AML-193 (cell line): ENCODE measurements at regions not wholly inside any gene's neighbourhood (a gene's known extent, or its start where the extent isn't known, plus 50 kb on each side); places are given as distances from the start of the nearest gene placed in this dataset.
"Not testable (repeated sequence)": the region's sequence is repeated elsewhere in the genome, so short reads cannot be mapped to it uniquely, and the experiment has no call there.

Experiments
- DNase-seq, 2 experiments: peaks; one replicate each; lab custom pipeline; 2025; lab: John Stamatoyannopoulos, UW

DNA sequence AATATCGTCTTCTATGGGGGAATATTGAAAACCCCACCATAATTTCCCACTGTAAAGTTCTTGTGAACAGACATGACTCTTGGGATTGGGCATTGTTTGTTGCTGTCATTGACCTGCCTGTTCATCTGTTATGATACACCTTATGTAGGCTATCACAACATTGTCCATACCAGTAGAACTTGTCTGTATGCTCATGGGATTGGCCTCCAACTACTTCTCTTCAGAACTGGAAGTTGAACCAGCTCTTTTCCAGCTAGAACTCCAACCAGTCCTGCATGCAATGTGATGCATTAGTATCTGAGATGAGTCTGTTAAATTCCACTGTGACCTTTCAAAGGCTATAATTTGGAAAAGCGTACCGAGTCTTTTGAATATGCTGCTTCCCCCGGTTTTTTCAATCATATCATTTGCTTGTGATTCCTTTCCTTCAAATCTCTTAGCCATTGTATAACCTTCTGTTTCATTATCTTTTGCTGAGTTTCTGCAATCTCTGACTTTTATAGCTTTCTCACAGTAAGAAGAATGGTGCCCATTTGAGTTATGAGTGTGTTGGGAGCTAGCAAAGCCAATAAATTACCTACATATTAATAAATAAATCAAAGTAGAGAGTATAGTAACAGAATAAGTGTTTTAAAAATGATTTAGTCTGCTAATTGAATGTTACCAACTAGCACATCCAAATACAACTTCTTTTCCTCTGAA, 101.9 kb downstream of the PLK2 start:
- no peak for DNase-seq

DNA sequence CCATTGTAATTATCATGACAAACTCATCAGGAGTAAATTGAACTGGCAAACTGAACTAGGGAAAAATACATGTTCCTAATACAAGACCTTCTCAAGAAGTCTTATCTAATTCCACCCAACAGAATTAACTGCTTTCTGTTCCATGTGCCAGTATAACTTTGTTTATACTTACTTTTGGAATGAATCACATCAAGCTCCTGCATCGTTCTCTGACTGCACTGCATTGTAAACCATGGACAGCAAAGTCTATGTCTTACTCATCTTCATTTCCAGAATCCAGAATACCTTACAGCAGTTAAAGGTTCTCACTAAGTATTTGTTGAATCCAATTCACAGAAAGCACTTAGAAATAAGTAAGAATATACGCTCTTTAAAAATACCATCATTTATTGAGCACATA, 102.8 kb downstream of the PLK2 start:
- DNase-seq = no peak

DNA sequence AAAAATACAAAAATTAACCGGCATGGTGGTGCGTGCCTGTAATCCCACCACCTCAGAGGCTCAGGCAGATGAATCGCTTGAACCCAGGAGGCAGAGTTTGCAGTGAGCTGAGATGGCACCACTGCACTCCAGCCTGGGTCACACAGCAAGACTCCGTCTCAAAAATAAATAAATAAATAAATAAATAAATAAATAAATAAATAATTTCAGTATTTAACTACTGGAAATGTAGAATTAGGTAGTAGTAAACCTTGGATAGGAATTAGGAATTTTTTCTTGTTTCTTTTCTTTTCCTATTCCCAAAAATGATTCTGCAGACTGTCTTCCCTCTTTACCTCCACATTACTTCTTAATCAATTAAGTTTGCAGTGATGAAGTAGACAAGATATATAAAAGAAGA, 103.2 kb downstream of the PLK2 start:
- no peak for DNase-seq

DNA sequence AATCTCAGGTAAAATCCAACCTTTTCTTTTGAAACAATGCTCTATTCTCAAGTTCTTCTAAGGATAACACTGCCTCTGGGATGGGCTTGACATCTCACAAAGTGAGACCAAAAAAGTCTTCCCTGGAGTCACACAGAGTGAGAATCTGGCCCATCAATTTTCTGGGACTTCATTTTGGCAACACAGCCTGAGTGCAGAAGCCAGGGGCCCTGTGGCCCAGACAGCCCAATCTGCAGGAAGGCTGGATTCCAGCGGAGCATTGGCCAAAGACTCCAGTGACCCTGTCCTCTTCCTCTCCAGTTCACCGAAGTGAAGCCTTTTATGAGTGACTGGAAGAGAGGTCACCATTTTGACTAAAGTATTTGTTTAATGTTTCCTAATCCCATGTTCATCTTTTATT, 105.1 kb downstream of the PLK2 start:
- no peak for DNase-seq

DNA sequence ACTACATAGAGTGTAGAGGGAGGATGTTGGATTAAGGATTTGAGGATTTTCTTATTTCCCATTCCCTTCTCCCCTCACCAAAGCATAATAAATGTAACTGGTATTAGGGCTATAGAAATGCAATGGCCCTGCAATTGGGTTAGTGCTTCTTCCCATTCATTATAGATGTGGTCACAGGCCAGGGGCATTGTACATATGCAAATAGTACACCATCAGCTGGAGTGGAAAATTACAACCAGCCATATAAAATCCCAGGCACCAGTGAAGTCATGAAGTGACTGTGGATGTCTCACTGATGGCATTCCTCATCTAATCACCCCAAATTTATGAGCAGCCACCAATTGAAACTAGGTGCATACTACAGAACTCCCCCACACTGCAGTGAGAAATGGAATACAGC, 105.9 kb downstream of the PLK2 start:
- DNase-seq = no peak

DNA sequence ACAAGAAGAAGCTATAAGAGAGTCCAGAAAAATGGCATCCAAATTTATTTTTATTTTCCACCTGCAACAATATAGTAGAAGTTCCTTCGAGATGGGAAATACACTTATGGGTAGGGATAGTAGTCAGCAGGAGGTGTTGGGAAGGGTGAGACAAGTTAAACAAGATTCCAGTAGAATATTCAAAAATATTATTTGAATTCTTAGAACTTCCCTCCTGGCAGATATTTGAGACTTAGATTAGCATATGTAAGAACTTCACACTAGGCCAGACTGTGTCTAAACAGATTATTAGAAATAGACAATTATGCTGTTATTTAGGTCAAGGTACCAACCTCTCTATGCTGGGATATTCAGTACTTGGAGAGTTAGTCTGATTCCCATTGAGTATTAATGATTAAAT, 108.7 kb downstream of the PLK2 start:
- no peak for DNase-seq

DNA sequence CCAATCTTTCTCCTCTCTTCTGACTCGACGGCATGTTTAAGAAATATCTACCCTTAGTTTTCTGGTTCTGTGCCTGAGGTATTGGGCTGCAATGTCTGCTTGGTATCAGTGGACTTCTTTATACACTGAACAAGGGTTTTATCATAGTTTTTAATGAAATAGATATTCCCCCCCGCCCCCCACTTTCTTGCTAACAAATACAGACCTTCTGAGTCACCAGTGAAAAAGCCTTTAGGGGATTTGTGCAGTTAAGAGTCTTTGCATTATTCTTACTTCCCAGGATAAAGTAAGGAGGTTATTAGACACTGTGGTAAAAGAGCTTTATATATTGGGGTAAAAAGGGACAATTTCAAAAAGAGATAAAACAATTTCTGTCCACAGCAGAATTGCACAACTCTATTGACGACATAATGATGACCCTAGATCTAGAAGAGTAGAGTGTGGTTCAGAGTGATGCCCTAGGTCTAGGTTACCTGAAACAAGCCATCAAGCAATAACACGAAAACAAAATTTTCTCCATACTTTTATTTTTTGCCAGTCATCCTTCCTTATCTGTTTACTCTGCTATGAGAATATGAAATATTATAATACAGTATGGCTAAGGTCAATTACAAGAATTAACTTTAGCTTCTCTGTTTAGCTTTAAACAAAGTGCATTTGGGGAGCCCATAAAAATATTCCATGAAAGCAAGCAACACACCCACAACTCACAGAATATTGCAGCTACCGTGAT, 110.7 kb downstream of the PLK2 start:
- no peak for DNase-seq

DNA sequence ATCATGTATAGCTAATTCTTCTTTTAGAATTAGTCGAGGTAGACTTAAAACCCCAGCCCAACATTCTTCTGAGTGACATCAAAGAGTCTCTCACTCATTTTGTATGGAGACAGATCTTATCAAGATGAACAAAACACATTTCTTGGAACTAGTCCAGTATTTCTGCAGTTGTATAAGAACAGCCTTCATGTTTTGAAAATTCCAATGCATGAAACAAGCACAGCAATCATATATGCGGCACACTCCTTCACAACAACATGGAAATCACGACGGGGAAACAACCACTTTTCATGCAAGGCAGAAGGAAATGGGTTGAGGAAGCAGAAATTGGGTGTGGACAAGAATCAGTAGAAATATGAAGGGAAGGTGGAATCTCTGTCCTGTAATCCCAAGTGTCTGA, 113.8 kb downstream of the PLK2 start:
- no peak for DNase-seq

DNA sequence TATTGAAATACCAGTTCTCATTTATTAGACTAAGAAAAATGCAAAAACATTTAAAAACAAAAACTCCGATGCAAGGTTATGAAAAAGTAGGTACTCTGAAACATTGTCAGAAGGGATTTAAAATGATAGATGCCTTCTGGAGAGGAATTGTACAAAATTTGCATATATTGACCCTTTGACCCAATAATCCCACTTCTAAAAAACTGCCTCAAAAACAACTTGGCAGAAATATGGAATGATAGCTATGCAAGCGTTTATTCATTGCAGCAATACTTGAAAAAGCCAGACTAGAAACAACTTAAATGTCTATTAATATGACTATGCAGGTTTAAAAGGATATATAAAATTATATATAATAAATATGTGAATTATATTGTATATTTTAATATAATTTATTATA, 118.4 kb downstream of the PLK2 start:
- DNase-seq = no peak

DNA sequence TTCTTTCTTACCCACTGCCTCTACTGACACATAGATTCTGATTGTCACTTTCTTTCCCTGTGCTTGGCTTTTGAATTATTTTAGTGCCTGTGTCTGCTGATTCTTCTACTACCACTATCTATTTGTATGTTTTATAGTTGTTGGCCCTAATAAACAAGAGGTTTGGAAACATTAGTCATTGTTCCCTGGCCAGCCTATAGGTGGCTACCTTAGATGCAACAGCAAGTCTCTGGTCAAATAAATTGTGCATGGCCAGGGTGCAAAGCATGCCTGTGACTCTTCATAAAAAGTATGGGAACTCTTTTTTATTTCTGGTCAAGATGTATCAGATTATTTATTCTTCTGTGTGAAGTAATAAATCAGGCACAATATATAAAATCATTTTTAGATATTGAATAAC, 124.4 kb downstream of the PLK2 start:
- DNase-seq = no peak

DNA sequence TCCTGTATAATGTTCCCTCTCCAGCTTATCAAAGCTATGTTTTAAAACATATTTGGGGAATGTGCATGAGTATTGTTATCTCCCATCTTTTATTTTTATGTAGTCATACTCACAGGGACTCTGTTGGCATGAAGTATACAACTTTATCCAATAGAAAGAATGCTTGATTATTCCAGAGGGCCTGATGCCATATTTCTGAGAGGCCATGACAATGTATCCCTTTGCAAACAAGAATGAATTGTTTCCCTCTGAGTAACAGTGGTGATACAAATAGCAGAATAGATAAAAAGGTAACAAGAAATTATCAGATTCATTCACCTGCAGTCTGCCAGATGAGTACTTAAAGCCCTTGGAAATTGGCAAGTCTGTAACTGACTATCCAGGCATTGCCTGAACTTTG, 125.9 kb downstream of the PLK2 start:
- no peak for DNase-seq

DNA sequence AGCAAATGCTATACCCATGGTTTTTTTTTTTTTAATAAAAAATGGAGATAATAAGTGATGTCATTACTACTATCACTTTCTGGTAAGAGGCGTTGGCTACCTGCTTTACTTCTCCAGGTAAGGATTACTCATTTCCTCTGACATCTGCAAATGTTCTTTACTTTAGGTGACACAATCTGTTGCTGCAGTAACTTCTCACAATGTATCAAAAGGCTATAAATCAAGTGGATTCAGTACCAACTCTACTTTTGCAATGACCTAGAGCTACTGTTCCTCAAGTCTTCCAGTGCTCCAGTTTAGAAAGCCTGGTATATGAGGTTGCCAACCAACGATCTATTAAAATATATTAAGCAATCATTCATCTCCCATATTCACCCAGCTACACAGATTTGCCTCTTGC, 129.1 kb downstream of the PLK2 start:
- DNase-seq = no peak

DNA sequence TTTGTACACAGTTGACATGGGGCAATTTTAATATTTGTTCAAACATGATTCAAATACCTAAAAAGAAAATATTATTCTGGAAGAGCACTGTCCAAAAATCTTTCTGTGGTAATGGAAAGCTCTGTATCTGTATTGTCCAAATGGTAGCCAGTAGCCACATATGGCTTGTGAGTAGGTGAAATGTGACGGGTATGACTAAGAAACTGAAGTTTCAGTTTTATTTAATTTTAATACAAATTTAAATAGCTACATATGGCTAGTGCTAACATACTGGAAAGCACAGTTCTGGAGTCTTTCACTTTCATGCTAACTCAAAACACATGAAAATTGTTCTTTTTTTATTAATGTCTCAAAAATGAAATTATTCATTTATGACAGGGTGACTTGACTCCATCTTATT, 132.6 kb downstream of the PLK2 start:
- DNase-seq = no peak

DNA sequence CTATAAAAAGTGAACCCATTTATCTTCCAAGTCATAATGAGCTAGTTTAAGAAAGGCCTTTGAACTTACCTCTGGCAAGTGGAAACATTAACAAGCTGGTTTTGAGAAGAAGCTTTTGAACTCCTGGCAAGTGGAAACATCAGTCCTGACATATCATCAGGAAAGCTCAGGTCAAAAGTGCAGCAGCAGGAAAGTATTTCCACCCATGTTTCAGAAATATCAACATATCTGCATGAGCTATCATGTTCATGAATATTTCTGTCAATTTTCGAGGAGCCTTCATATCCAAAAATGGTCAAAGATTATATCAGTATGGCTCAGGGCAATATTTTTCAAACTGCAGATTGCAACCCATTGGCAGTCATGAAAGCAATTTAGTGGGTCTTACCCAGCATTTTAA, 133.9 kb downstream of the PLK2 start:
- no peak for DNase-seq

DNA sequence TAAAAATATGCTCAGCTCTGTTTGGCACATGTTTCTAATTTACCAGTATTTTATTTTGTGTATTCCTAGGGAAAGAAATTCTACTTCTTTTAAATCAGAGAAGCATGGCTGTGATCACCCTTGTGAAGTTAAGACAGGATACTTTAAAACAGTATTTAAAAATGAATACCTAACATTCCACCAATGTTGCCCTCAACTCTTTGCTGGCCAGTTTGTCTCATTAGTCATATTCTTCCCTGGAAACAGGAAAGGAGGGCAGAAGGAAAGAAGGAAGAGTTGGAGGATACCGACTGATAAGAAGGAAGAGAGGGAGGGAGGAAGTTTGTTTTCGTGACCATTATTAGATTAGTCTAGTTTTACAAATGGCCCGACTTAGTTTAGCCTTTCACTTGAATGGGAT, 137.4 kb downstream of the PLK2 start:
- no peak for DNase-seq

DNA sequence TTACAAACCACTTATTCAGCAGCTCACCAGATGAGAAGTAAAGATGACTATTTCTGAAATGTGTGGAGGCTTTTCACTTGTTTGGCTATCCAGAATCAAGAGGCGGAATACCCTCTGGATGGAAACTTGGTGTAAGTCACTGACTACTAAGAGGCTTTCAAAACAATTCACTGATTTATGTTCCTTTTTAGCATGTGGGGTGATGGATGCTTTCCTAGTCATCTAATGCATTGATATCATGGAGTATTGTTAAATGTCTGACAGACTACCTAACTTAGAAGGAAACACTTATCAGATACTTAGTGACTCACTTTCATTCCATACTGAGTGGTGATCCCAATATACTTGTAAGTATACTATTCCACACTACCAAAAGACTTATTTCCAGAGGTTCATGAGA, 141.4 kb downstream of the PLK2 start:
- no peak for DNase-seq

DNA sequence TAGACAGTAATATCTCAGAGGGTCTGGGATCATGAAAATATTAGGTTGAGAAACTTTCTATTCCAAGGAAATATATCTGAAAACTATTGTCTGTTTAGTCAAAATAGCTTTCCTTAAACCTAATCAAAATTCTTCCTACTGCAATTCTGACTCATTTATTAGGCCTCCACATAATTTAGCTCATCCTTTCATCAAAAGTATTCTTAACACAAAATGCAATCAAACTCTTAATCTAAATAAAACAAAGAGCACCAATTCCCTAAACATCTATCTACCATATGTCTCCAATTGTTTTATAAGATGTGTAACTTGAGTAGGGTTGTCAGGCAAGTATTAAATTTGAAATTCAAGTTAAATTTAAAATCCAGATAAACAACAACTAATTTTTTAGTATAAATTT, 142.1 kb downstream of the PLK2 start:
- no peak for DNase-seq

DNA sequence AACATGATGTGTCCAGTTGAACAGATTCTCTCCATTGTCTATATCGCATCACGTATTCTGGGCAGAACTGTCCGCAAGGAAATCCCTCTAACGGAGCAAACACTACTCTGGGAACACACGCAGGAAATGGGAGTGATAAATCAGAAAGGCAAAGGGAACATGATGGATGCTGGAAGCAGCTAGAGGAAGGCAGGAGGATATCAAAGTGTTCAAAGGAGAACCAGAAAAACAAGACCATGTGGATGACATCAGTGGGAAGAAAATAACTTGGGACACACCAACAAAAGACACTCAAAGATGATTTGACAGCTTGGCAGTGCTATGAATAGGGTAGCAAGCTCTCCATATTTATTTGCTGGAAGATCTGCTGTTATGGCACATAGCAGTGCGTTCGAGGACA, 142.9 kb downstream of the PLK2 start:
- DNase-seq = no peak

DNA sequence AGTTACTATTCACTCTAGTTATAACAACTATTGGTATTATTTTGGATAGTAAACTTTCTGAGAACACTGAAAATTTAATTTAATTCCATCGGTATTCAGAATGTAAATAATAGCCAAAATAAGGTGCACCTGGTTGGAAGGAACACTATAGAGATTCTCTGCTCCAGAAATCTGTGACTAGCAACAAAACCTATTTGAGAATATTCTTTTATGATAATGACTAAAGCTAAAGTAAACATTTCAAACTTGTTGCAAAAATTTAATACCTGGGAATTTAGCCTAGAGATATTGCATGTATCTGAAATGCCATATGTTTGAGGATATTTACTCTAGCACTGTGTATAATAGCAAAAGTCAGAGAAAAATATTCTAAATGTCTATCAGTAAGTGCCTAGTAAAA, 144.1 kb downstream of the PLK2 start:
- no peak for DNase-seq

DNA sequence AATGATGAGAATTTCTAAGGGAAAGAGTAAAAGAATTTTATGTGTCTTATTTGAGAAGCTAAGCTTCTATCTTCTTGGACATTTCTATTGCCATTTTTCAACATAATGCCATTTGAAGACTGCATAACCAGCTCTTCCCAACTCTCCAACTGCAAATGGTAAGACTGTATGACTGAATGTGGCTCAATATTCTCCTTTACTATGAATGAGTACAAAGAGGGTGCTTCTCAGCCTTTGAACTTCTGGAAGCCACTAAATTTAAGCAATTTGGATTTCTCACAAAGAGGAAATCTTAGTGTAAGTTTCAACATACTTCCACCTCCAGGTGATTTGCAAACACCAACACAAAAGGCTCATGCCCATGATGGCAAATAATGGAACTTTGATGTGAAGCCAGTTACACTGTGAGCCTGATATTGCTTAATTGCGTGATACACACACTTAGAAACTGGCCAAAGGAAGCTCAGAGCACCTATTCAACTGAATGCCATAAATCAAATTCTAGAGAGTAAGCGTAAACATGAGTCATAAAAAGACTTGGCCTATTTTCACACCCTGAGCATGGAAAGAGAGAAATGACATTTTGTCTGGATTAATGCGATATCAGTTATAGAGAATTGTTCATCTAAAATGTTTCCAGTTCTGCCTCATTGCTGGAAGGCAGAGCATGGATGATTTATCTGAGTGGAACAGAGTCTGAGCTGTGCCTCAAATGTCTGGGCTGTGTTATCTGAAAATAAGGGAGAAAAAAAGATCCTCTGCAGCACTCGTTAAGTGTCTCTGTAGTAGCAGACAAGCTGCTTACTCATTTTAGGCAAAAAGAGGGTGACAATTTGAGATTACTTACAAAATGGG, 145.3 kb downstream of the PLK2 start:
- no peak for DNase-seq

DNA sequence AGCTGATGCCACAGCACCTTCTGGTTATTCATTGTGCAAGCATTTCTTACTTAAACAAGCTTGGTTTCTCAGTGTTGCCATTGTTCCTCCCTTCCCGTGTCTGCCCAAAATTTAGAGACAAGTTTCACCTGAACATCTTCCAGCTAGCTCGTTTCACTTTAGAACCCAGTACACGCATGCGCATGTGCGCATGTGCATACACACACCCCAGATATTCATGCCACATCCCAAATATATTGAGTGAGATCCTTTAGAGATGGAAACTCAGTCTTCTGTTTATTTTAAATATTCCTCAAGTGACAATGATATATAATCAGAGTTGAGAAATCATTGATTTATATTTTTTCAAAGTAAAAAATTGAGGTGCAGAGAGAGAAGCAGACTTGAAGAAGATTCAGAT, 147.6 kb downstream of the PLK2 start:
- DNase-seq = no peak

DNA sequence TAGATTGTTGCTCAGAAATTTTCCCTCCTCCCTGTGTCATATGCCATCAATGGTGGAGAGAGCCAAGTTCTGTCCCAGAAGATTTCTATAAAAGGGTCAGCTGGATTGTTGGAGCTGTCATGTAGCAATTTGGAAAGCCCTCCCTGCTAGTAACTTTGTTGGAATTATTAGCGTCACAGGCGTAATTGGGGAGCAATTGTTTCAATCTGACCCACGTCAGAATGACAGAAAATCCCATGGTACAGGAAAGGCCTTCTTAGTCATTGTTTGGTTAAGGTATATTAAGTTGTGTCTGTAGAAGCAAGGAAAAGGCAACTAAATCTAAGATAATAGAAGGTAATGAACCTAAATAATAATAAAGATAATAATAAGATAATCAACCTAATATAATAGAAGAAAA, 148.4 kb downstream of the PLK2 start:
- no peak for DNase-seq

DNA sequence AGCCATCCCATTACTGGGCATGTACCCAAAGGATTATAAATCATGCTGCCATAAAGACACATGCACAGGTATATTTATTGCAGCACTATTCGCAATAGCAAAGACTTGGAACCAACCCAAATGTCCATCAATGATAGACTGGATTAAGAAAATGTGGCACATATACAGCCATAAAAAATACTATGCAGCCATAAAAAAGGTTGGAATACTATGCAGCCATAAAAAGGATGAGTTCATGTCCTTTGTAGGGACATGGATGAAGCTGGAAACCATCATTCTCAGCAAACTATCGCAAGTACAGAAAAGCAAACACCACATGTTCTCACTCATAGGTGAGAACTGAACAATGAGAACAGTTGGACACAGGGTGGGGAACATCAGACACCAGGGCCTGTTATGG, 151.5 kb downstream of the PLK2 start:
- DNase-seq = not testable (repeated sequence)
